Memory B cell (primary cell): ENCODE measurements at regions not wholly inside any gene's neighbourhood (a gene's known extent, or its start where the extent isn't known, plus 50 kb on each side); places are given as distances from the start of the nearest gene placed in this dataset.

Experiments
- ATAC-seq: fragments of 150-1000 bp; cut with Tn5 transposase; 2 replicates; pipeline ENCODE4 v1.10.0; 2021; ENCODE audit warnings: low read depth, mild to moderate bottlenecking, moderate library complexity
- DNase-seq, 2 donors: peaks; one replicate each; pipeline ENCODE4 v3.0.0; 2022; ENCODE audit warnings: low spot score in 2 of 2
- H3K27ac Mint-ChIP-seq: one replicate; pipeline ENCODE4 v1.8.0; 2022; ENCODE audit warnings: mild to moderate bottlenecking, moderate library complexity, mixed read lengths
- H3K27me3 Mint-ChIP-seq: one replicate; pipeline ENCODE4 v1.8.0; 2022; ENCODE audit warnings: mixed read lengths
- H3K36me3 Mint-ChIP-seq: one replicate; pipeline ENCODE4 v1.8.0; 2022; ENCODE audit warnings: mild to moderate bottlenecking, mixed read lengths
- H3K4me1 Mint-ChIP-seq: one replicate; pipeline ENCODE4 v1.8.0; 2022; ENCODE audit warnings: mixed read lengths
- H3K4me3 Mint-ChIP-seq: one replicate; pipeline ENCODE4 v1.8.0; 2022; ENCODE audit warnings: mild to moderate bottlenecking, moderate library complexity, mixed read lengths
- H3K9me3 Mint-ChIP-seq: one replicate; pipeline ENCODE4 v1.8.0; 2022; ENCODE audit warnings: mixed read lengths

- no peak for DNase-seq
- no peak for ATAC-seq
- no peak overlapping the region for H3K4me3 Mint-ChIP-seq
- H3K36me3 Mint-ChIP-seq, result no peaks in the 10 kb centered on the region
- H3K27ac Mint-ChIP-seq, result no peak overlapping the region
- H3K9me3 Mint-ChIP-seq, result peaks cover 6% of the 10 kb centered on the region
- H3K27me3 Mint-ChIP-seq, result peaks cover 1% of the 10 kb centered on the region
- no peaks in the 10 kb centered on the region for H3K4me1 Mint-ChIP-seq
Measured at GRCh38 chr2:236809716-236810115, 240.1 kb downstream of the ACKR3 start.

- H3K36me3 Mint-ChIP-seq, result no peaks in the 10 kb centered on the region
- H3K27ac Mint-ChIP-seq, result no peak overlapping the region
- no peaks in the 10 kb centered on the region for H3K4me1 Mint-ChIP-seq
Measured at GRCh38 chr2:236811062-236811656, 241.5 kb downstream of the ACKR3 start.

GRCh38 chr2:236813766-236814165 lies 244.1 kb downstream of the ACKR3 start:
- Mint-ChIP-seq H3K9me3 (no peaks in the 10 kb centered on the region), H3K27ac (no peak overlapping the region), H3K27me3 (peaks cover 8% of the 10 kb centered on the region), H3K4me3 (no peak overlapping the region), H3K4me1 (no peaks in the 10 kb centered on the region), H3K36me3 (no peaks in the 10 kb centered on the region)
- no peak for DNase-seq
- ATAC-seq, result no peak

More at GRCh38 chr2:236811062-236811656, 241.5 kb downstream of the ACKR3 start:
- Mint-ChIP-seq H3K4me3 (no peak overlapping the region), H3K9me3 (peaks cover 6% of the 10 kb centered on the region), H3K27me3 (peaks cover 1% of the 10 kb centered on the region)
- ATAC-seq, result no peak
- DNase-seq, result no peak

- Mint-ChIP-seq H3K4me1 (no peaks in the 10 kb centered on the region), H3K27ac (no peak overlapping the region), H3K27me3 (peaks cover 11% of the 10 kb centered on the region), H3K9me3 (no peaks in the 10 kb centered on the region), H3K4me3 (no peak overlapping the region), H3K36me3 (no peaks in the 10 kb centered on the region)
- no peak for ATAC-seq
- no peak for DNase-seq
Measured at GRCh38 chr2:236814593-236814992, 245.0 kb downstream of the ACKR3 start.

GRCh38 chr2:236815746-236816145 lies 246.1 kb downstream of the ACKR3 start:
- DNase-seq, result no peak
- Mint-ChIP-seq H3K27ac (no peak overlapping the region), H3K4me1 (no peaks in the 10 kb centered on the region), H3K27me3 (peaks cover 11% of the 10 kb centered on the region), H3K9me3 (no peaks in the 10 kb centered on the region), H3K36me3 (no peaks in the 10 kb centered on the region), H3K4me3 (no peak overlapping the region)
- no peak for ATAC-seq

- DNase-seq, result no peak
- H3K4me1 Mint-ChIP-seq, result no peaks in the 10 kb centered on the region
- H3K27ac Mint-ChIP-seq, result no peak overlapping the region
- no peak overlapping the region for H3K4me3 Mint-ChIP-seq
- peaks cover 11% of the 10 kb centered on the region for H3K27me3 Mint-ChIP-seq
- H3K36me3 Mint-ChIP-seq, result no peaks in the 10 kb centered on the region
- no peak for ATAC-seq
- H3K9me3 Mint-ChIP-seq, result peaks cover 2% of the 10 kb centered on the region
Measured at GRCh38 chr2:236816197-236817170, 246.9 kb downstream of the ACKR3 start.

GRCh38 chr2:236818281-236819045 lies 248.8 kb downstream of the ACKR3 start:
- H3K4me1 Mint-ChIP-seq, result no peaks in the 10 kb centered on the region
- H3K9me3 Mint-ChIP-seq, result peaks cover 6% of the 10 kb centered on the region
- ATAC-seq (no peak), DNase-seq (no peak)
- H3K27me3 Mint-ChIP-seq, result peaks cover 11% of the 10 kb centered on the region
- H3K36me3 Mint-ChIP-seq, result no peaks in the 10 kb centered on the region
- no peak overlapping the region for H3K4me3 Mint-ChIP-seq
- H3K27ac Mint-ChIP-seq, result no peak overlapping the region

GRCh38 chr2:236819275-236820002 lies 249.8 kb downstream of the ACKR3 start:
- Mint-ChIP-seq H3K27me3 (peaks cover 10% of the 10 kb centered on the region), H3K9me3 (peaks cover 6% of the 10 kb centered on the region), H3K4me1 (no peaks in the 10 kb centered on the region), H3K27ac (no peak overlapping the region), H3K36me3 (no peaks in the 10 kb centered on the region), H3K4me3 (no peak overlapping the region)
- DNase-seq (no peak), ATAC-seq (no peak)

GRCh38 chr2:236820763-236821344 lies 251.2 kb downstream of the ACKR3 start:
- Mint-ChIP-seq H3K27ac (no peak overlapping the region), H3K9me3 (peaks cover 6% of the 10 kb centered on the region), H3K4me1 (no peaks in the 10 kb centered on the region), H3K27me3 (peaks cover 10% of the 10 kb centered on the region), H3K36me3 (no peaks in the 10 kb centered on the region), H3K4me3 (no peak overlapping the region)
- no peak for ATAC-seq
- DNase-seq, result no peak

- Mint-ChIP-seq H3K36me3 (no peaks in the 10 kb centered on the region), H3K27me3 (peaks cover 3% of the 10 kb centered on the region), H3K9me3 (peaks cover 6% of the 10 kb centered on the region), H3K4me3 (no peak overlapping the region), H3K27ac (no peak overlapping the region), H3K4me1 (no peaks in the 10 kb centered on the region)
- ATAC-seq, result no peak
- DNase-seq, result no peak
Measured at GRCh38 chr2:236823041-236823629, 253.5 kb downstream of the ACKR3 start.

GRCh38 chr2:236823963-236824362 lies 254.3 kb downstream of the ACKR3 start:
- no peaks in the 10 kb centered on the region for H3K36me3 Mint-ChIP-seq
- H3K4me3 Mint-ChIP-seq, result no peak overlapping the region
- ATAC-seq, result no peak
- no peaks in the 10 kb centered on the region for H3K4me1 Mint-ChIP-seq
- no peak for DNase-seq
- H3K9me3 Mint-ChIP-seq, result peaks cover 6% of the 10 kb centered on the region
- H3K27me3 Mint-ChIP-seq, result peaks cover 3% of the 10 kb centered on the region
- H3K27ac Mint-ChIP-seq, result no peak overlapping the region

GRCh38 chr2:236824836-236825235 lies 255.2 kb downstream of the ACKR3 start:
- Mint-ChIP-seq H3K36me3 (no peaks in the 10 kb centered on the region), H3K9me3 (peaks cover 6% of the 10 kb centered on the region), H3K4me1 (no peaks in the 10 kb centered on the region), H3K27me3 (no peaks in the 10 kb centered on the region), H3K4me3 (no peak overlapping the region), H3K27ac (no peak overlapping the region)
- ATAC-seq, result no peak
- no peak for DNase-seq

- H3K27ac Mint-ChIP-seq, result no peak overlapping the region
- ATAC-seq (no peak), DNase-seq (no peak)
- H3K36me3 Mint-ChIP-seq, result no peaks in the 10 kb centered on the region
- H3K9me3 Mint-ChIP-seq, result peaks cover 4% of the 10 kb centered on the region
- H3K4me1 Mint-ChIP-seq, result no peaks in the 10 kb centered on the region
- H3K27me3 Mint-ChIP-seq, result no peaks in the 10 kb centered on the region
- H3K4me3 Mint-ChIP-seq, result no peak overlapping the region
Measured at GRCh38 chr2:236825989-236826510, 256.4 kb downstream of the ACKR3 start.
